Keratinocyte (primary cell): ENCODE measurements at regions not wholly inside any gene's neighbourhood (a gene's known extent, or its start where the extent isn't known, plus 50 kb on each side); places are given as distances from the start of the nearest gene placed in this dataset.

Source experiments
- CTCF ChIP-seq, 3 experiments: IDR thresholded peaks in 1 of 3; conservative IDR thresholded peaks in 1 of 3; optimal IDR thresholded peaks in 1 of 3; 2 replicates in 2 of 3; 3 replicates in 1 of 3; pipeline versions ENCODE3 to v1.5.1; 2011; ENCODE audit warnings: low read length in 3 of 3, mild to moderate bottlenecking in 3 of 3, moderate library complexity in 2 of 3, control low read depth in 1 of 3, inconsistent platforms in 1 of 3; ENCODE audit not compliant: insufficient read depth in 2 of 3; ENCODE audit errors: extremely low read depth in 1 of 3
- EZH2 ChIP-seq: IDR thresholded peaks from one replicate; pipeline ENCODE4 v1.6.1; 2012; ENCODE audit warnings: inconsistent platforms, mild to moderate bottlenecking, low read length, moderate library complexity

DNA sequence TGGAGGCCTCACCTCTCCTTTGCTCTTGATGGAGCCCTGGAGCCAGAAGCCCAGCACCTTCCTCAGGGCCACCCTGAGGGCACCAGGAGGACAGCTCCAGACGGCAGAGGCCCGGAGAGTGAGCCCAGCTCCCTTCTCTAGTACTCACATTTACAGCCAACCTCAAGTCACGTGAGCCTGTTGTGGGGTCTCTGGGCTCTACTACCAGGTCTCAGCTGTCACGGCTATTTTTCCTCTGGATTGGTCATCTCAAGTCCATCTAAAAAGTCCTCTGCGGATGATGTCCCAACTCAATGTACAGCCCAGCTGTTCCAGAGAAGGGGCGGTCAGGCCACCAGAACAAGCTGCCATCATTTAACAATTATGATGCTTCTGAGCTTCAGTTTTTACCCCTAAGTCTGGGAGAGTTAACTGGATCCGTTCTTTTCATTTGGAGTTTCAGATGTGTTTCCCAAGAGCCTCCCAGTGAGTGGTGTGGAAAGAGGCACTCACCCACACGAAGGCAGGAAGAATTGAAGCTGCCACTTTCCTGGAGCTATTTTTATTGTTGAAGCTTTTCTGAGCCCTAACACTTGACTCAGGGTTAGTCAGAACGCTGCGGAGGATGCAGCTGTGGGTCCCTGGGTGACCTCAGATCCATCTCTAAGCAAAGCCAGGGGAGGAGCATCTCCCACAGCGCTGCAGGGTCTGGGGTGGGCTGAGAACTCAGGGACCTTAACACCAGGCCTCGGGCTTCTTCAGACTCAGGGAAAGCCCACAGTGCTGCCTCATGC lies 143.5 kb upstream of the UBL3 start:
- TF ChIP-seq CTCF (optimal IDR thresholded peaks at IDR 0.05 in 1 of 3, IDR thresholded peaks at IDR 0.05 in 1 of 3, conservative IDR thresholded peaks at IDR 0.05 in 1 of 3; ENCODE audit: extremely low read depth in 1 of 3, insufficient read depth in 2 of 3, low read length in 3 of 3) (no peak), EZH2 (no peak)
